Erythroblast (primary cell): ENCODE measurements at regions not wholly inside any gene's neighbourhood (a gene's known extent, or its start where the extent isn't known, plus 50 kb on each side); places are given as distances from the start of the nearest gene placed in this dataset.

Experiments used
- DNase-seq, 2 experiments: peaks; one replicate each; lab custom pipeline; 2025; lab: John Stamatoyannopoulos, UW
- GATA1 ChIP-seq: IDR thresholded peaks from 2 replicates; pipeline ENCODE4 v1.6.1; 2011; ENCODE audit warnings: low read depth, mild to moderate bottlenecking, control low read depth, low read length, moderate library complexity
- POLR2A ChIP-seq: IDR thresholded peaks from 2 replicates; pipeline ENCODE4 v1.6.1; 2011; ENCODE audit warnings: mild to moderate bottlenecking, low read length

GRCh38 chr10:4720463-4720862, 105.5 kb upstream of the AKR1E2 start:
- TF ChIP-seq GATA1 = no peak
- TF ChIP-seq POLR2A = no peak
- DNase-seq = no peak

GRCh38 chr10:4719671-4720070, 106.3 kb upstream of the AKR1E2 start:
- no peak for TF ChIP-seq GATA1
- TF ChIP-seq POLR2A = no peak

GRCh38 chr10:4719036-4719435, 107.0 kb upstream of the AKR1E2 start:
- TF ChIP-seq POLR2A (no peak), GATA1 (no peak)
- no peak for DNase-seq

More at GRCh38 chr10:4719671-4720070, 106.3 kb upstream of the AKR1E2 start:
- DNase-seq = no peak

- no peak for DNase-seq
Measured at GRCh38 chr10:4718544-4718943, 107.5 kb upstream of the AKR1E2 start.

DNA sequence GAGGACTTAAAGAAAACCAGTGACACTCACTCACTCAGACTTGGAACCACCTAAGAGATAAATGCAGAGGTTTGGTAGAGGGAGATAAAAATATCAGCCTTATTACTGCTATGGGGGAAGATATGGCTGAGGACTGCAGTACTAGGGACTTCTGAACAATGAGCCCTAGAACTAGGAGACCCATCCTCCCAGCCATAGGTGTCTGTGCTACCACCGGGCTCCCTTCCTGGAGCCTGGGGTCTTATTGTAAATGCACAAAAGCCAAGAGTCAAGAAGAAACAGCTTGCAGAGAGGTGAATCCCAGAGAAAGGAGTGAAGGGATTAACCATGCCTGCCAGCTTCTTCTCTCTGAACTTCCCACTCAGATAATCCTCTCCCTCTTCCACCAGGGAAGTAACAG, 108.3 kb upstream of the AKR1E2 start:
- TF ChIP-seq POLR2A (no peak), GATA1 (no peak)
- DNase-seq = no peak

More at GRCh38 chr10:4718544-4718943, 107.5 kb upstream of the AKR1E2 start:
- TF ChIP-seq GATA1 = no peak
- no peak for TF ChIP-seq POLR2A

- TF ChIP-seq GATA1 (no peak), POLR2A (no peak)
Measured at GRCh38 chr10:4710858-4711257, 115.1 kb upstream of the AKR1E2 start.

GRCh38 chr10:4708123-4708759, 117.8 kb upstream of the AKR1E2 start:
- DNase-seq = peak; percentile 10 to 53
- TF ChIP-seq POLR2A (no peak), GATA1 (no peak)

More at GRCh38 chr10:4710858-4711257, 115.1 kb upstream of the AKR1E2 start:
- no peak for DNase-seq

DNA sequence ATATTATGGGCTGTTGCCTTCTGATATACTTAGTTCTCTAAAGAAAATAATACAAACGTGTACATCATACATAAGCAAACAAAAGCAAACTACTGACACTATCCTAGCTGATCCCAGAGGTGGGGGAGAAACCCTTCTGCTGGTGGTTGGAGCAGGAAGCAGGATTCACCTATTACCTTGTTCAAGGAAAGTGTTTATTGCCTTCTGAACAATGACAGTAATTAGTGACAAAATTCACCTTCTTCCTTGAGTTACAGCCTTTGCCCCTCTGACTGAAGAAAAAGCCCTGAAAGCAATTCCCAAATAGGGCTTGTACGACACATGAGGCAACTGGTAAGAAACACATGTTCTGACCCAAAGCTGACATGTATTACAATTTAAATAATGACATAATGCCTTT, 118.8 kb upstream of the AKR1E2 start:
- TF ChIP-seq GATA1 = no peak
- no peak for DNase-seq

GRCh38 chr10:4704034-4704545, 121.9 kb upstream of the AKR1E2 start:
- DNase-seq = no peak
- no peak for TF ChIP-seq GATA1
- no peak for TF ChIP-seq POLR2A

- TF ChIP-seq POLR2A = no peak
- TF ChIP-seq GATA1 = no peak
- DNase-seq = no peak
Measured at GRCh38 chr10:4701016-4701415, 125.0 kb upstream of the AKR1E2 start.

DNA sequence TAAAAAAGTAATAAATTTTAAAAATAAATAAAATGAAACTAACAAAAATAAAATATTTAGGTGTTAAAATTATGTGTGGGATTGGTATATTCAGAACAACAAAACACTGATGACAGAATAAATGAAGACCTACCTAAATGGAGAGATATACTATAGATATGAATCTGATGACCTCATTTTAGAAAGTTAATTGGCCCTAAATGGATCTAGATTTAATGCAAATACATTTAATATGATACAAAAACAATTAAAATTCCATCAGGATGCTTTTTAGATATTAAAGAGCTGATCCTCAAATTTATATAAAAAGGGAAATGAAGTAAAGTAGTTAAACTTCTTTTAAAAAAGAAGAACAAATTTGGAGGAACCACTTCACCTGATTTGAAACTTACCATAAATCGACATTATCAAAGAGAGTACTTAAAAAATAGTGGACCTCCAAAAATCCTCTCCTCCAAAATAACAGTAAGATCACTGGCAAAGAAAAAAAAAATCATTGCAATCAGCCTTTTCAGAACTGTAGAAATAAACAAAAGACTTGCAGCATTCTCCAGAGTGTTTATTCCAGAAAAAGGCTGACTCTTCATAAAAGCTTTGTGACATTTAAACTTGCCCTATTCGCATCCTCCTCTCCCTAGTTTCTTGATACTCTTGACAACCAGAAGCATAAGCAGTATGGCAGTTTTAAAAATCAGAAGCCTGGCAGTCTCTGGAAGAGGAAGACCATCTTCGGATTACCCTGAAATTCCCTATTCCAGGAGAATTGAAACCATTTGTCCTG, 125.9 kb upstream of the AKR1E2 start:
- no peak for DNase-seq
- TF ChIP-seq POLR2A (no peak), GATA1 (no peak)

DNA sequence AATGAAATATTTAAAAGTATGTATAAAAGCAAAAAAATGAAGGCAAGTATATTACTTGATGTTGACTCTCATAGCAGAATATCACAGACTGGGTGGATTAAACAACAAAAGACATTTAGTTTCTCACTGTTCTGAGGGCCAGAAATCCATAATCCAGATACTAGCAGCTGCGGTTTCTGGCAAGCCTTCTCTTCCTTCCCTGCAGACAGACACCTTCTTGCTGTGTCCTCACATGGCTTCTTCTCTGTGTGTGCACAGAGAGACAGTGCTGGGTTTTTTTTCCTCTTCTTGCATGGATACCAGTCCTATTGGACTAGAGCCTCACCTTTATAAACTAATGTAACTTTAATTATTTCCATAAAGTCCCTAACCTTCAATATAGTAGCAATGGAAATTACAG, 127.9 kb upstream of the AKR1E2 start:
- no peak for DNase-seq
- TF ChIP-seq GATA1 = no peak
- no peak for TF ChIP-seq POLR2A

DNA sequence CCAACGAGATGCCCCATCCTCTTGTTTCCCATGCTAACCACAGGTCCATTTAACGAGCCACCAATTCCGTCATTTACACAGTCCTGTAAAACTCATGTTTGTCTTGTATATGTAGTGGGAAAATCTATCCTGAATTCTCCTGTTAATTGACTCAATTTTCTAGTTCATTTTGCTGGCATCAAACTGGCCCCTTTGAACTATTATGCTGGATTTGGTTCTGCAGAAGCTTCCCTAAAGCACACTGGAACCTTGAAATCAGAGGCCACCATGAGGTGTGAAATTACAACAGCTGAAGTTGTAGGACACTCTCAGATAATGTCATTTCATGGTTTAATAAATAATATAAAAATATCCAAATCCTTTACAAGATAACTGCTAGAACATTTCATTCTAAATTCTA, 129.8 kb upstream of the AKR1E2 start:
- DNase-seq = no peak
- TF ChIP-seq GATA1 (no peak), POLR2A (no peak)

DNA sequence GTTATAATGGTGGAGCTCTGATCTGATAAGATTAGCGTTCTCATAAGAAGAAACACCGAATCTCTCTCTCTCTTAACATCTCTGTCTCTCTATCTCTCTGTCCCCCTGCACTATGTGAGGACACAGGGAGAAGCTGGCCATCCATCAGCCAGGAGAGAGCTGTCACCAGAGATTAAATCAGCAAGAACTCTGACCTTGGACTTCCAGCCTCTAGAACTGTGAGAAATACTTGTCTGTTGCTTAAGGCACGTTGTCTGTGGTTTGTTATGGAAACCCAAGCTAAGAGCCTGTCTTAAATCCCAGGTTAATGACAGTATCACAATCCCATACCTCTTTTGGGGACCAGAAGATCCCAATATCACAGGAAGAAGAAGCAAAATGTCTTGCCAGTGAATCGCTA, 132.0 kb upstream of the AKR1E2 start:
- DNase-seq = no peak
- no peak for TF ChIP-seq POLR2A
- no peak for TF ChIP-seq GATA1
